Left renal cortex interstitium (tissue), 4 donors: ENCODE measurements at regions not wholly inside any gene's neighbourhood (a gene's known extent, or its start where the extent isn't known, plus 50 kb on each side); places are given as distances from the start of the nearest gene placed in this dataset.
"Not testable (repeated sequence)": the region's sequence is repeated elsewhere in the genome, so short reads cannot be mapped to it uniquely, and the experiment has no call there.

ENCODE experiments used
- DNase-seq, 4 donors: peaks; one replicate each; pipeline ENCODE4 v3.0.0-alpha.2; 2013; ENCODE audit warnings: low read depth in 4 of 4, low spot score in 2 of 4, missing footprints in 1 of 4

- DNase-seq, result no peak
These were observed 417.4 kb downstream of the NDFIP2 start for GRCh38 chr13:79898202-79898826.

- no peak for DNase-seq
These were observed 415.9 kb downstream of the NDFIP2 start for GRCh38 chr13:79896851-79897250.

- DNase-seq, result no peak
These were observed 414.5 kb downstream of the NDFIP2 start for GRCh38 chr13:79895416-79895815.

GRCh38 chr13:79887278-79887677, 406.3 kb downstream of the NDFIP2 start:
- not testable (repeated sequence) for DNase-seq

GRCh38 chr13:79886601-79887000, 405.6 kb downstream of the NDFIP2 start:
- DNase-seq, result no peak

GRCh38 chr13:79884890-79885289, 403.9 kb downstream of the NDFIP2 start:
- DNase-seq, result no peak

GRCh38 chr13:79883216-79883615, 402.3 kb downstream of the NDFIP2 start:
- DNase-seq, result no peak

GRCh38 chr13:79880818-79881217, 399.9 kb downstream of the NDFIP2 start:
- no peak for DNase-seq

GRCh38 chr13:79874396-79875360, 393.7 kb downstream of the NDFIP2 start:
- no peak for DNase-seq

- DNase-seq, result no peak
These were observed 390.6 kb downstream of the NDFIP2 start for GRCh38 chr13:79871594-79871993.

- DNase-seq, result no peak
These were observed 389.8 kb downstream of the NDFIP2 start for GRCh38 chr13:79870766-79871165.

GRCh38 chr13:79870123-79870522, 389.2 kb downstream of the NDFIP2 start:
- no peak for DNase-seq

- DNase-seq, result no peak
These were observed 388.4 kb downstream of the NDFIP2 start for GRCh38 chr13:79869326-79869725.

GRCh38 chr13:79867254-79867653, 386.3 kb downstream of the NDFIP2 start:
- DNase-seq, result no peak

GRCh38 chr13:79866436-79866835, 385.5 kb downstream of the NDFIP2 start:
- DNase-seq, result no peak

GRCh38 chr13:79862515-79862914, 381.6 kb downstream of the NDFIP2 start:
- DNase-seq, result no peak

- DNase-seq, result no peak
These were observed 380.8 kb downstream of the NDFIP2 start for GRCh38 chr13:79861731-79862130.

GRCh38 chr13:79860791-79861190, 379.8 kb downstream of the NDFIP2 start:
- DNase-seq, result no peak

GRCh38 chr13:79859756-79860155, 378.8 kb downstream of the NDFIP2 start:
- DNase-seq, result no peak

- DNase-seq, result no peak
These were observed 372.3 kb downstream of the NDFIP2 start for GRCh38 chr13:79853251-79853650.

- no peak for DNase-seq
These were observed 370.4 kb downstream of the NDFIP2 start for GRCh38 chr13:79851318-79851717.
